TTC549 (cell line): ENCODE measurements at regions not wholly inside any gene's neighbourhood (a gene's known extent, or its start where the extent isn't known, plus 50 kb on each side); places are given as distances from the start of the nearest gene placed in this dataset.

Experiments
- FAIRE-seq: peaks from 2 replicates; lab custom pipeline; 2012; peaks lifted over from hg19 to GRCh38; lab: Jason Lieb, UNC

DNA sequence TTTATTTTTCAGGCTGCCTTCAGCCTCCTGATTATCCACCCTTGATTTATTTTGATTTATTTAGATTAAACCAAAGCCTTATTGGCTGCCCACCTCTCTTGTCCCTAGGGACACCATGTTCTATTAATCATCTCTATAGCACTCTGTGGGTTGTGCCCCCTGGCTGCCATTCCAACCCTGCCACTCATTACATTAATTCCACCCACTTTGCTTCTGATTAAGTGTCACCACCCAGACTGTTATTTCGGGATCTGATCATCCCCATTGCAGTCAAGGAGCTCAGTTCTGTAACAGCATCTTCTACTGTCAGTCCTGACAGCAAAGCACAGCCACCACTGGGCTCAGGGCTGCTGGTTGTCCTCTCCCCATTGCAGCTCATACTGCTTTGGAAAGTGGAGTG lies 175.1 kb upstream of the DDX18 start:
- no peak for FAIRE-seq

DNA sequence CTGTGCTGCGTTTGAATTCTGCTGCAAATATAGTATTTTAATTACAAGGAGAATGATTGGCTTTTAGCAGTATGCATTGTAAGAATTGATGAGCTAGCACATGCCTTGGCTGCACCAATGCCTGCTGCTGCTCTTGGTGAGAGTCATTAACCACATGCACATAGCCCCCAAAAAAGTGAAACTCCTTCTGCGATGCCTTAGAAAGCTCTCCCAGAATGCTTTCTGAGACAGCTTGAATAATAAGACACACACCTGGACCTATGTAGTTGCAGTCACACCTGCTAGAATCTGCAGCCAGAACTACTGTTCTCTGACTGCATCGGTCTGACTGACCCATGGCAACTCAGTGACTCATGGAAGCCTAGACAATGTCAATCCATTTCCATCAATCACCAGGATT lies 170.1 kb upstream of the DDX18 start:
- no peak for FAIRE-seq

- no peak for FAIRE-seq
Measured at GRCh38 chr2:117645458-117645857, 169.0 kb upstream of the DDX18 start.

GRCh38 chr2:117646099-117646498 lies 168.4 kb upstream of the DDX18 start:
- no peak for FAIRE-seq

DNA sequence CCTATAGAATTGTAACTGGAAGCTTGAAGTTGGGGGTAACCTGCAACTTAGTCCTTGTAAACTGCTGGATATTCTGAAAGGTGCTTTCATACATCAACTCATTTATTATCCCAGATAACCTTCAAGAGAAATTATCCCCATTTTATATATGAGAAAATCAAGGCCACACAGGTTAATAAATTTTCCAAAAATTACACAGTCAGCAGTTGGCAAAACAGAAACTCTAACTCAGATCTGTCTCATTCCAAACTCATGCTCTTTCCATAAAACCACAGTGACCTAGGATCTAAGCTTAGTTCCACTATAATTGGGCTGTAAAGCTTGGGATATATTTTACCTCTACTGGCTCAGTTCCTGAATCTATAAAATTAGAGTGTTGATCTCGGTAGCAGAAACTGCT lies 167.6 kb upstream of the DDX18 start:
- FAIRE-seq, result no peak

DNA sequence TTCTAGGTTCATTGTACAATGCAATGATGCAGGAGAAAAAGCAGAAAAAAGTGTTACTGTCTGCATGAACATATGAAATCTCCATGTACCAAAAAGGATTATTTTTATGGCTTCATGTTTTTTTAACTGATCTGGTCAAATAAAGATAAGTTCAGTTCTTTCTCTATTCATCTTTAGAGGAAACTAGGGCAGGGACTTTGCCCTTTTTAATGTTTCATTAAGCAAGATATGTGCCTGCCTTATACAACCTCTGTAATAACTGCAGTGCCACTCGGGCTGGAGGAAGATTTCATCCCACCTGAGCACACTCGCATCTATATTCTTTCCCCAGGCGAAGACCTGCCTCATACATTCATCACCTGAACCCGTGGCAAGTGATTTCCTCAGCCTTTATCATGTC lies 157.9 kb upstream of the DDX18 start:
- no peak for FAIRE-seq

GRCh38 chr2:117661619-117662018 lies 152.9 kb upstream of the DDX18 start:
- FAIRE-seq, result no peak

- no peak for FAIRE-seq
Measured at GRCh38 chr2:117674172-117674571, 140.3 kb upstream of the DDX18 start.

DNA sequence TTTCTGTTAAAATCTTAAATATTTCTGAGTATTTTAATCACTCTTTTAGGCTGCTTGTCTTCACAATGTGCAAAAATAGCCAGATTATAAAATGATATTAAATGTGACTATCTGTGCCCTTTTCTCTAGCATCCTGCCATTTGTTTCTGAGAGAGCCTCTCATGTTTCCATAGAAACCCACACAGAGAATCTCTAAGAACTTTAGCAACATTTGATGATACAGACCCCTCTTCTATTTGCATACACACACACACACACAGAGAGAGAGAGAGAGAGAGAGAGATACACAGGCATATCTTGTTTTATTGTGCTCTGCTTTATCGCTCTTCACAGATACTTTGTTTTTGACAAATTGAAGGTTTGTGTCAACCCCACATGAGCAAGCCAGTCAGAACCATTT lies 134.5 kb upstream of the DDX18 start:
- FAIRE-seq, result no peak

GRCh38 chr2:117684919-117685318 lies 129.6 kb upstream of the DDX18 start:
- no peak for FAIRE-seq

GRCh38 chr2:117686699-117687098 lies 127.8 kb upstream of the DDX18 start:
- no peak for FAIRE-seq

- no peak for FAIRE-seq
Measured at GRCh38 chr2:117691595-117691994, 122.9 kb upstream of the DDX18 start.

DNA sequence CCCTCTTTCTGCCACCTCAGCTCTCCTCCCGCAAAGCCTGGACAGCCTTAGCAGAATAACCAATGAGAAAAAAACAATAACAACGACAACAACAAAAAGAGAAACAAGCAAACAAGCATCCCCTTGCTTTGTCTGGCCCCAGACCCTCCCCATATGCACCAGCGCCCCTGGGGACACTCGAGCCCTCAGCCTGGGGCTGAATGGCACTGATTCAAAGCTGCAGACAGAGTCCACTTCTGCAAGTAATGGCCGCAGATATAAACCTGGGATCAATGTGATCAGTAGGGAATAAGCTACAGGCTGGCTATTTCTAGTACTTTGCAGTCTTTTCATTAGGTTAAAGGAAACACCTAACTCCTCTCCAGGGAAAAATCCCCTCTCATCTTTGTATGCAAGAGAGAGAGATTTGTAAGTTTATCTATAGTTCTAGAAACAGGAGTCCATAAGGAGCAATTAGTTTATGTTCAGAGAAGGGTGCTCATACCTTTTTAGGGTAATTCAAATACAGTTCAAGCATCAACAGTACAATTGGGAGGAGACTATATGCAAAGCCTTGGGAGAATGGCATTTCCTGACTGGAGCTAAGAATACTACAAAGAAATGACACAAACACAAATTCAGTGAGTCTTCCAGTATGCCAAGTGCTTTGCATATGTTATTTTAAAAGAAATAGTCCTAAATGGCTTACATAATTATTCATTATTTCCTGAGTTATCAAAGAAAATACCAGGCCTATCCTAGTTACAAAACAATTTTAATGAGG lies 122.3 kb upstream of the DDX18 start:
- no peak for FAIRE-seq

DNA sequence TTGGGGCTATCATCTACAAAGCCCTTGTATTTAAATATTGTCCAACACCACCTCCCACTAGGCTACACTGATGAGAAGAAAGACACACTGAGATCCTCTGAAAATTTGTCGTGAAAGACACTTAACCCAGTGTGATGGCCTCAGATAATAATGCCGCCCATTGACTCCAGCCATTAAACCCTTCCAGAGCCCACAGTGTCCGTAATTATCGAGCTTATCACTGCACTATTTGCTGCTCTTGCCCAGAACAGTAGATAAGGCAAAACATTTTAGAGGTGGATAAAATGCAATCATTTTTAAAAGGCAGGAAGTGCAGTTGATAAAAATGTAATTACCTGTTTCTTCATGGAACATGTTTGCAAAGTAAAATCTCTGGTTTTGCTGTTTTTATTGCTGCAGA lies 121.3 kb upstream of the DDX18 start:
- FAIRE-seq, result no peak

DNA sequence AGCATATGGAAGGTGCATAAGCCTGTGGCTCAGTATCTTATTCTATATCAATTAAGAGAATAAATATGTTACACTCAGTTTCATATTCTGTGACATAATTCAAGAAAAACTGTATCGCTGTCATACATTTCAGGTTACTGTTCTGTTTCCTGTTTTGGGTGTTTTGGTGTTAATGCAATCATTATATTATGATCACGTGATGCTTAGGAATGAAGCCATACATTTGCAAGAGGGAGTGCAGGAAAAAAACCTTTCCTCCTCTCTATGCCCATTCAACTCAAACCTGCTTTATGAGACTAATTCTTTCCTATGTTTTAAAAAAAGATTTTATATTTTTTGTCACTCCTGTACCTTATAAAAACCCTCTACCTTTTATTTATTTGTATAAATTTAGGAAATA lies 120.8 kb upstream of the DDX18 start:
- no peak for FAIRE-seq

GRCh38 chr2:117698287-117698686 lies 116.2 kb upstream of the DDX18 start:
- FAIRE-seq, result no peak

GRCh38 chr2:117698819-117699218 lies 115.7 kb upstream of the DDX18 start:
- no peak for FAIRE-seq

GRCh38 chr2:117700471-117700870 lies 114.0 kb upstream of the DDX18 start:
- FAIRE-seq, result no peak

DNA sequence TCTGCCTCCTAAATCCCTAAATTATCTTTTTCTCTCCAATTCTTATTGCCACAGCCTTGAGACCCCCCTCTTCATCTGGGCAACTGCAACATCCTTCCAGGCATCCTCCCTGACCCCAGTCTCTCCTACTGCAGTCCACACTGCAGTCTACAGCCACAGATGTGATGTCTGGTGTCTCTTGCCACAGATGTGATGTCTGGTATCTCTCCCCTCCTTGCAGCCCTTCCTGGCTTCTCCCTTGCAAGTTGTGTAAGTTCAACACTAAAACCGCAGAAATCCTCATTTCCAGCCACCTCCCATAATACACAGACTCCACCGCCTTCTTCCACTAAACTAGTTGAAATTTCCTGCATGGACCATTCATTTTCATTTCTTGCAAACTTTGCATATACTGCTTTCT lies 113.1 kb upstream of the DDX18 start:
- no peak for FAIRE-seq

- no peak for FAIRE-seq
Measured at GRCh38 chr2:117702098-117702497, 112.4 kb upstream of the DDX18 start.

DNA sequence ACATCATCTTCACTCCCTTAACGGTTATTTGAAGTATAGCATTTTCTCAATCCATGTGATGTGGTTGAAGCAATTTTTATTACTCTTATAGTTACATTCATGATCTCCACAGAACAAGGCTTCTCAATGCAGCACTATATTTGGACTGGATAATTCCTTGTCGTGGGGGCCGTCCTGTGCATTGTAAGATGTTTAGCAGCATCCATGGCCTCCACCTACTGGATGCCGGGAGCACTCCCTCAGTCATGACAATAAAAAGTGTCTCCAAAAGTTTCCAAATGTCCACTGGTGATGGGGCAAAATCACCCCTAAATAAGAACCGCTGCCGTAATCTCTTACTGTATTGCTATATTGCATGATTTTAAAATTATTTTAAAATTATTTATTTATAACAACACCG lies 110.6 kb upstream of the DDX18 start:
- no peak for FAIRE-seq

DNA sequence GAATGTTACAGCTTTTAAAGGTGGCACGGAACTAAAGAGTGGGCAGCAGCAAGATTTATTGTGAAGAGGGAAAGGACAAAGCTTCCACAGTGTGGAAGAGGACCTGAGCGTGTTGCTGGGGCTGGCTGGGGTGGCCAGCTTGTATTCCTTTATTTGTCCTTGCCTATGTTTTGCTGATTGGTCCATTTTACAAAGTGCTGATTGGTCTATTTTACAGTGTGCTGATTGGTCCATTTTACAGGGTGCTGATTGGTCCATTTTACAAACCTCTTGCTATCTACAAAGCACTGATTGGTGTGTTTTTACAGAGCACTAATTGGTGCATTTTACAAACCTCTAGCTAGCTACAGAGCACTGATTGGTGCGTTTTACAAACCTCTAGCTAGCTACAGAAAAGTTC lies 109.7 kb upstream of the DDX18 start:
- no peak for FAIRE-seq

DNA sequence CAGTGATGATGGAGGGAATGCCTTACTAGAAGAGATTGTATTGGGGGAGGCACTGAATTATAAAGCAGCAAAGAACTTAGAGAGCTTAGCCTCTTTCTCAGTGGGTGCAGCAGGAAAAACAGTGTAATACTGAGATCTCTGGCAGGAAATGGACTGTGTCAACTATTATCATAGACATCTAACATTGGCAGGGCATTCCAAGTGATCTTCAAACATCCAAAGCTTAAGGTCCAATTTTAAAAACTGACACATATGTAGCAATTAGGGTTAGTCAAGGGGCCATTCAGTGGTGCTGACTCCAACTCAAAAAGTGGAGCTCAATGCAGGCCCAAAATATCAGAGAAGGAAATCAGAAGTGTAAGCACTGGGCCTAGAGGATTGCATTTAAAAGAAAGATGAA lies 106.6 kb upstream of the DDX18 start:
- FAIRE-seq, result no peak

GRCh38 chr2:117712684-117713083 lies 101.8 kb upstream of the DDX18 start:
- no peak for FAIRE-seq

GRCh38 chr2:117714110-117714509 lies 100.4 kb upstream of the DDX18 start:
- FAIRE-seq, result no peak
